ENCODE measurements at regions not wholly inside any gene's neighbourhood (a gene's known extent, or its start where the extent isn't known, plus 50 kb on each side); places are given as distances from the start of the nearest gene placed in this dataset.
"Not testable (repeated sequence)": the region's sequence is repeated elsewhere in the genome, so short reads cannot be mapped to it uniquely, and the experiment has no call there.

- H3K4me3 Mint-ChIP-seq, result no peak overlapping the region
- Histone ChIP-seq H3K9me3 (ENCODE audit: control insufficient read depth in 1 of 2, insufficient read depth in 1 of 2, low read length in 2 of 2) (peaks cover 0 to 3% of the 10 kb centered on the region in 2 experiments), H3K4me1 (ENCODE audit: insufficient read depth, low read length) (no peaks in the 10 kb centered on the region), H3K27ac (ENCODE audit: low read depth in 1 of 2, low read length in 2 of 2) (no peak overlapping the region), H3K36me3 (ENCODE audit: insufficient read depth, low read length) (no peaks in the 10 kb centered on the region), H3K4me3 (ENCODE audit: low read length) (no peak overlapping the region), H3K27me3 (ENCODE audit: control insufficient read depth in 1 of 2, insufficient read depth in 2 of 2, low read length in 2 of 2) (no peaks in the 10 kb centered on the region)
- TF ChIP-seq CTCF (IDR thresholded peaks at IDR 0.05), result no peak
- no peak for DNase-seq
- POLR2A ChIA-PET, result no interaction called here
- intact Hi-C loops (cut with DNase I, micrococcal nuclease), result no loop called here
- no peaks in the 10 kb centered on the region for H3K27me3 Mint-ChIP-seq
- no peaks in the 10 kb centered on the region for H3K9me3 Mint-ChIP-seq
- CTCF ChIA-PET, result no interaction called here
- no peaks in the 10 kb centered on the region for H3K4me1 Mint-ChIP-seq (ENCODE audit: low read depth)
- no peak for ATAC-seq (ENCODE audit: poor library complexity)
- no peaks in the 10 kb centered on the region for H3K36me3 Mint-ChIP-seq (ENCODE audit: low read depth)
- no peak overlapping the region for H3K27ac Mint-ChIP-seq
Observed at GRCh38 chrX:23061116-23061515, 61.4 kb downstream of the DDX53 start.

GRCh38 chrX:23062359-23062758 lies 62.6 kb downstream of the DDX53 start:
- POLR2A ChIA-PET, result no interaction called here

GRCh38 chrX:23066588-23067281 lies 67.0 kb downstream of the DDX53 start:
- Mint-ChIP-seq H3K4me3 (no peak overlapping the region), H3K9me3 (peaks cover 2% of the 10 kb centered on the region), H3K27ac (no peak overlapping the region), H3K36me3 (ENCODE audit: low read depth) (no peaks in the 10 kb centered on the region), H3K27me3 (no peaks in the 10 kb centered on the region), H3K4me1 (ENCODE audit: low read depth) (no peaks in the 10 kb centered on the region)
- H3K36me3 ChIP-seq (ENCODE audit: insufficient read depth, low read length), result no peaks in the 10 kb centered on the region
- H3K27ac ChIP-seq (ENCODE audit: low read depth in 1 of 2, low read length in 2 of 2), result no peak overlapping the region
- intact Hi-C loops (cut with DNase I, micrococcal nuclease), result no loop called here
- peaks cover 0 to 9% of the 10 kb centered on the region in 2 experiments for H3K9me3 ChIP-seq (ENCODE audit: control insufficient read depth in 1 of 2, insufficient read depth in 1 of 2, low read length in 2 of 2)
- no peak overlapping the region for H3K4me3 ChIP-seq (ENCODE audit: low read length)
- CTCF ChIA-PET, result no interaction called here
- DNase-seq, result no peak
- H3K4me1 ChIP-seq (ENCODE audit: insufficient read depth, low read length), result no peaks in the 10 kb centered on the region
- H3K27me3 ChIP-seq (ENCODE audit: control insufficient read depth in 1 of 2, insufficient read depth in 2 of 2, low read length in 2 of 2), result no peaks in the 10 kb centered on the region
- POLR2A ChIA-PET, result no interaction called here
- TF ChIP-seq CTCF (IDR thresholded peaks at IDR 0.05), result no peak
- no peak for ATAC-seq (ENCODE audit: poor library complexity)

More at GRCh38 chrX:23062359-23062758, 62.6 kb downstream of the DDX53 start:
- Mint-ChIP-seq H3K27ac (no peak overlapping the region), H3K27me3 (no peaks in the 10 kb centered on the region), H3K36me3 (ENCODE audit: low read depth) (no peaks in the 10 kb centered on the region), H3K9me3 (no peaks in the 10 kb centered on the region), H3K4me1 (ENCODE audit: low read depth) (no peaks in the 10 kb centered on the region), H3K4me3 (no peak overlapping the region)
- intact Hi-C loops (cut with DNase I, micrococcal nuclease), result no loop called here
- peaks cover 0 to 5% of the 10 kb centered on the region in 2 experiments for H3K9me3 ChIP-seq (ENCODE audit: control insufficient read depth in 1 of 2, insufficient read depth in 1 of 2, low read length in 2 of 2)
- no peak overlapping the region for H3K27ac ChIP-seq (ENCODE audit: low read depth in 1 of 2, low read length in 2 of 2)
- no peaks in the 10 kb centered on the region for H3K4me1 ChIP-seq (ENCODE audit: insufficient read depth, low read length)
- no peaks in the 10 kb centered on the region for H3K36me3 ChIP-seq (ENCODE audit: insufficient read depth, low read length)
- no peak for TF ChIP-seq CTCF (IDR thresholded peaks at IDR 0.05)
- DNase-seq (no peak), ATAC-seq (ENCODE audit: poor library complexity) (no peak)
- no peaks in the 10 kb centered on the region for H3K27me3 ChIP-seq (ENCODE audit: control insufficient read depth in 1 of 2, insufficient read depth in 2 of 2, low read length in 2 of 2)
- CTCF ChIA-PET, result no interaction called here
- H3K4me3 ChIP-seq (ENCODE audit: low read length), result no peak overlapping the region

GRCh38 chrX:23075461-23075860 lies 75.7 kb downstream of the DDX53 start:
- CTCF ChIA-PET; H3K27me3 Mint-ChIP-seq; H3K27ac ChIP-seq (ENCODE audit: low read depth in 1 of 2, low read length in 2 of 2); H3K27ac Mint-ChIP-seq; ATAC-seq (ENCODE audit: poor library complexity); H3K4me3 Mint-ChIP-seq; H3K9me3 ChIP-seq (ENCODE audit: control insufficient read depth in 1 of 2, insufficient read depth in 1 of 2, low read length in 2 of 2); H3K36me3 ChIP-seq (ENCODE audit: insufficient read depth, low read length); H3K4me3 ChIP-seq (ENCODE audit: low read length); H3K9me3 Mint-ChIP-seq; intact Hi-C loops (cut with DNase I, micrococcal nuclease); H3K4me1 ChIP-seq (ENCODE audit: insufficient read depth, low read length); H3K36me3 Mint-ChIP-seq (ENCODE audit: low read depth); H3K4me1 Mint-ChIP-seq (ENCODE audit: low read depth); H3K27me3 ChIP-seq (ENCODE audit: control insufficient read depth in 1 of 2, insufficient read depth in 2 of 2, low read length in 2 of 2); POLR2A ChIA-PET: not testable (repeated sequence)
- DNase-seq, result peak in 3 of 14 experiments; percentile 3 to 15 (median 14)
